Mesenchymal stem cell (in vitro differentiated cells and primary cell): ENCODE measurements at regions not wholly inside any gene's neighbourhood (a gene's known extent, or its start where the extent isn't known, plus 50 kb on each side); places are given as distances from the start of the nearest gene placed in this dataset.
A peak's percentile ranks its signal among the peaks of the same experiment; 100 is the strongest.

ENCODE experiments used
- DNase-seq: peaks from one replicate; pipeline ENCODE4 v3.0.0-alpha.2; 2013
- H2AFZ ChIP-seq: one replicate; pipeline ENCODE4 v1.6.1; 2013; ENCODE audit warnings: low read depth, mild to moderate bottlenecking, control low read depth, inconsistent platforms, low read length, moderate library complexity
- H2AK5ac ChIP-seq: 2 replicates; pipeline ENCODE4 v1.6.1; 2013; ENCODE audit warnings: low read length, moderate library complexity, mild to moderate bottlenecking, inconsistent platforms; ENCODE audit not compliant: severe bottlenecking
- H2BK120ac ChIP-seq: one replicate; pipeline ENCODE4 v1.6.1; 2013; ENCODE audit warnings: low read depth, mild to moderate bottlenecking, inconsistent platforms, low read length, moderate library complexity
- H2BK12ac ChIP-seq, 2 experiments: one replicate each; pipeline ENCODE4 v1.6.1; 2013; ENCODE audit warnings: inconsistent platforms in 2 of 2, low read length in 2 of 2, mild to moderate bottlenecking in 2 of 2, moderate library complexity in 2 of 2, control low read depth in 1 of 2
- H2BK15ac ChIP-seq: one replicate; pipeline ENCODE4 v1.6.1; 2013; ENCODE audit warnings: mild to moderate bottlenecking, low read depth, inconsistent platforms; ENCODE audit not compliant: poor library complexity, severe bottlenecking
- H2BK5ac ChIP-seq: 2 replicates; pipeline ENCODE4 v1.6.1; 2013; ENCODE audit warnings: low read depth, mild to moderate bottlenecking, low read length, control low read depth, inconsistent platforms; ENCODE audit not compliant: poor library complexity, severe bottlenecking
- H3K14ac ChIP-seq, 2 experiments: one replicate each; pipeline ENCODE4 v1.6.1; 2013; ENCODE audit warnings: inconsistent platforms in 2 of 2, low read length in 2 of 2, control low read depth in 1 of 2, mild to moderate bottlenecking in 1 of 2, moderate library complexity in 1 of 2
- H3K18ac ChIP-seq, 2 experiments: one replicate each; pipeline ENCODE4 v1.6.1; 2013; ENCODE audit warnings: inconsistent platforms in 2 of 2, low read length in 2 of 2, control low read depth in 1 of 2, low read depth in 1 of 2, mild to moderate bottlenecking in 1 of 2
- H3K23ac ChIP-seq, 2 experiments: one replicate each; pipeline ENCODE4 v1.6.1; 2013; ENCODE audit warnings: inconsistent platforms in 2 of 2, low read length in 2 of 2, mild to moderate bottlenecking in 2 of 2, moderate library complexity in 2 of 2, control low read depth in 1 of 2
- H3K27ac ChIP-seq: 2 replicates; pipeline ENCODE4 v1.5.1; 2013; ENCODE audit warnings: mild to moderate bottlenecking, moderate library complexity, low read length, control low read depth, inconsistent platforms; ENCODE audit not compliant: poor library complexity, severe bottlenecking
- H3K27me3 ChIP-seq, 2 experiments: 2 replicates each; pipeline versions ENCODE4 v1.6.1 to v1.7.0; 2013; ENCODE audit warnings: low read length in 2 of 2, mild to moderate bottlenecking in 2 of 2, moderate library complexity in 2 of 2, control low read depth in 1 of 2, inconsistent platforms in 1 of 2; ENCODE audit not compliant: control insufficient read depth in 1 of 2, insufficient read depth in 1 of 2
- H3K36me3 ChIP-seq, 2 experiments: 2 replicates each; pipeline versions ENCODE4 v1.6.1 to v1.7.0; 2013; ENCODE audit warnings: low read length in 2 of 2, control low read depth in 1 of 2, inconsistent platforms in 1 of 2, low read depth in 1 of 2, mild to moderate bottlenecking in 1 of 2; ENCODE audit not compliant: insufficient read depth in 2 of 2, control insufficient read depth in 1 of 2
- H3K4ac ChIP-seq, 2 experiments: one replicate each; pipeline ENCODE4 v1.6.1; 2013; ENCODE audit warnings: inconsistent platforms in 2 of 2, low read length in 2 of 2, mild to moderate bottlenecking in 2 of 2, moderate library complexity in 2 of 2, control low read depth in 1 of 2, low read depth in 1 of 2
- H3K4me1 ChIP-seq: 2 replicates; pipeline ENCODE4 v1.6.1; 2013; ENCODE audit warnings: low read depth, low read length, control low read depth; ENCODE audit not compliant: control insufficient read depth, insufficient read depth
- H3K4me2 ChIP-seq: 2 replicates; pipeline ENCODE4 v1.6.1; 2013; ENCODE audit warnings: low read length, mild to moderate bottlenecking, inconsistent platforms; ENCODE audit not compliant: poor library complexity, severe bottlenecking
- H3K4me3 ChIP-seq, 2 experiments: 2 replicates each; pipeline versions ENCODE4 v1.5.1 to v1.7.0; 2013; ENCODE audit warnings: low read length in 2 of 2, mild to moderate bottlenecking in 2 of 2, control low read depth in 1 of 2, low read depth in 1 of 2; ENCODE audit not compliant: insufficient read depth in 1 of 2
- H3K79me1 ChIP-seq: replicated peaks from 2 replicates; pipeline ENCODE4 v1.6.1; 2013; ENCODE audit warnings: mild to moderate bottlenecking, control low read depth, low read length, inconsistent platforms; ENCODE audit not compliant: poor library complexity, severe bottlenecking
- H3K9ac ChIP-seq: 2 replicates; pipeline ENCODE4 v1.7.0; 2013; ENCODE audit warnings: mild to moderate bottlenecking, low read length, moderate library complexity
- H3K9me3 ChIP-seq: 2 replicates; pipeline ENCODE4 v1.7.0; 2013; ENCODE audit warnings: mild to moderate bottlenecking, low read length; ENCODE audit not compliant: control insufficient read depth
- H4K8ac ChIP-seq: one replicate; pipeline ENCODE4 v1.6.1; 2013; ENCODE audit warnings: inconsistent platforms, mild to moderate bottlenecking, low read length, moderate library complexity
- H4K91ac ChIP-seq: one replicate; pipeline ENCODE4 v1.6.1; 2013; ENCODE audit warnings: mild to moderate bottlenecking, low read length, inconsistent platforms
- WGBS: methylation state at CpG from one replicate; pipeline ENCODE4 v1.1.7; 2013; ENCODE audit warnings: mixed read lengths; 5-methylcytosine and 5-hydroxymethylcytosine counted together

DNA sequence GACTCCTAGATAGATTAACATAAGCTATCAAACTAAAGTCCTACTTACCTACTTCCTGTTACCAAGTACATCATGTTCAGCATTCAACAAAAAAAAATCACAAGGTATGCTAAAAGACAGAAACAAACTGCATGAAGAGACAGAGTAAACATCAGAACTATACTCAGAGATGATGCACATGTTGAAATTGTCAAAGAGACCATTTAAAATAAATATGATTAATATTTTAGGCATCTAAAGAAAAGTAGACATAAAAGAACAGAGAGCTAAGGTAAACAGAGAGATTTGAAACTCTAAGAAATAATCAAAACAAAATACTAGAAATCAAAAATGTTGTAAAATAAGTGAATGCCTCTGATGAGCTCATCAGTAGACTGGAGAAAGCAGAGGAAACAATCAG lies 224.8 kb upstream of the STAC start:
- Histone ChIP-seq H2AK5ac (no peak overlapping the region), H3K4ac (no peak overlapping the region), H3K4me1 (no peaks in the 10 kb centered on the region), H3K27me3 (no peaks in the 10 kb centered on the region), H3K9me3 (no peaks in the 10 kb centered on the region), H3K23ac (no peak overlapping the region), H3K4me2 (no peak overlapping the region), H3K36me3 (no peaks in the 10 kb centered on the region), H2BK12ac (no peak overlapping the region), H2BK15ac (no peak overlapping the region), H3K27ac (no peak overlapping the region), H2BK5ac (no peak overlapping the region), H4K8ac (no peak overlapping the region), H2BK120ac (no peak overlapping the region), H3K79me1 (no peaks in the 10 kb centered on the region), H3K4me3 (no peak overlapping the region), H3K18ac (no peak overlapping the region), H3K9ac (no peak overlapping the region), H4K91ac (no peak overlapping the region), H2AFZ (no peak overlapping the region), H3K14ac (no peak overlapping the region)
- no peak for DNase-seq

DNA sequence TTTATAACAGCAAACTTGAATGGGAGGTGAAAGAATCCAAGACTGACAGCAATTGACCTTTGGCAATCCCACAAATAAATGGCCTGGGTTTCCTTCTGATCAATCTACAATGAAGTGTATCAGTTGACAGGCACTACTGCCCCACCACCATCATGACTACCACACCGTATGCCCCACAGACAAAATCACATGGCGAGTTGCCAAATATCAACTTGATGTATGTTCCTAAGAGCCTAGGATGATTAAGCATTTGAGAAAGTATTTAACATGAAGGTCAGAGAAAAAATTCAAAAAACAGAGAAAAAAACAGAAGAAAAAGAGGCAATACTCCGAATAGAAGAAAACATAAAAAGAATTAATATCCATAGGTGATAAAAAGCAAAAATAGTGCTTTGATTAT lies 215.9 kb upstream of the STAC start:
- no peak overlapping the region for H2AFZ ChIP-seq
- H3K9ac ChIP-seq = no peak overlapping the region
- no peak overlapping the region for H2BK12ac ChIP-seq
- H3K4me3 ChIP-seq = no peak overlapping the region
- H4K91ac ChIP-seq = no peak overlapping the region
- no CpG with 5 or more reads among the region's 3 CpGs for WGBS
- no peak overlapping the region for H3K18ac ChIP-seq
- H3K27ac ChIP-seq = no peak overlapping the region
- no peaks in the 10 kb centered on the region for H3K9me3 ChIP-seq
- H3K4me1 ChIP-seq = no peaks in the 10 kb centered on the region
- H3K79me1 ChIP-seq = no peaks in the 10 kb centered on the region
- no peak for DNase-seq
- no peaks in the 10 kb centered on the region for H3K36me3 ChIP-seq
- H2BK5ac ChIP-seq = no peak overlapping the region
- H2AK5ac ChIP-seq = no peak overlapping the region
- H4K8ac ChIP-seq = no peak overlapping the region
- no peak overlapping the region for H2BK120ac ChIP-seq
- no peak overlapping the region for H3K4ac ChIP-seq
- no peak overlapping the region for H3K23ac ChIP-seq
- H3K4me2 ChIP-seq = no peak overlapping the region
- no peak overlapping the region for H3K14ac ChIP-seq
- H3K27me3 ChIP-seq = no peaks in the 10 kb centered on the region
- no peak overlapping the region for H2BK15ac ChIP-seq

DNA sequence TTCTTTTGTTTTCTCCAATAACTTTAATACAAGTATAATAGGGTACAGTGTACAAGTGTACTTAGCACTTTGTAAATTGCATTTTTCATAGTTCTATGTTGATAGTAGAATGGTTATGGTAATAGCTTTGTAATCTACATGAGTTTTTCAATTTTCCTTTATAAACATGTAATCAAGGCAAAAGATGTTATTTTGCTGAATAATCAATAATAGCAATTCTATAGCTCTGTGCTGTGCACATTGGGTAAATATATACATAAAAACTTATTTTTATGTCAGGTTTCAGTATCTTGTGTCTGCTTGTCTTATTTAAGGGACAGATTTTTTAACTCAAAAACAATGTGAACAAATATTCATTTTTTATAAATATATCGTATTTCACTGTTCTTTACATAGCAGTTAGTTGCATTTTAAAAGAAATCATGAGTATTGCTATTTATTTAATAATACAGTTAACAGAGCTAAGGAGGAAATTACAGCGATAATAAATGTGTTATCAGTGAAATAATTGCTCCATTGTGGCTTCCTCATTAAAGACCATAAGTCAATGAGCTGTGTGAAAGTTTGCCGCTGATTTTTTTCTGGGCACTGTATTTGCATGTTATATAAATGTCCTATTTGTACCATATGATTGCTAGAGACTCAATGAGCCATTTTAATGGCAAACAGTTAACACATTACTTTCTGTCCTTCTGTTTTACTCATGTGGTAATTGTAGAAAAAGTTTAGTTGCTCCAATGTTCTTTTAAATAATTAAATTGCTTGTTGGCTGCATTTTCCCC lies 214.6 kb upstream of the STAC start:
- peak overlapping the region in 1 of 2 experiments; percentile 47 for H3K4me3 ChIP-seq
- no peak overlapping the region for H2BK5ac ChIP-seq
- no peaks in the 10 kb centered on the region for H3K4me1 ChIP-seq
- H2AK5ac ChIP-seq = no peak overlapping the region
- no peaks in the 10 kb centered on the region for H3K36me3 ChIP-seq
- no peak overlapping the region for H3K14ac ChIP-seq
- H3K4ac ChIP-seq = no peak overlapping the region
- no peak overlapping the region for H2BK120ac ChIP-seq
- H2BK15ac ChIP-seq = no peak overlapping the region
- no peak overlapping the region for H3K4me2 ChIP-seq
- DNase-seq = no peak
- H3K18ac ChIP-seq = no peak overlapping the region
- no peak overlapping the region for H4K8ac ChIP-seq
- H3K23ac ChIP-seq = no peak overlapping the region
- H3K9ac ChIP-seq = peak overlapping the region; percentile 50
- 90% methylated on average over 2 of the region's 3 CpGs for WGBS
- no peak overlapping the region for H2BK12ac ChIP-seq
- no peaks in the 10 kb centered on the region for H3K79me1 ChIP-seq
- no peak overlapping the region for H3K27ac ChIP-seq
- no peak overlapping the region for H4K91ac ChIP-seq
- H3K27me3 ChIP-seq = no peaks in the 10 kb centered on the region
- H3K9me3 ChIP-seq = no peaks in the 10 kb centered on the region
- no peak overlapping the region for H2AFZ ChIP-seq

DNA sequence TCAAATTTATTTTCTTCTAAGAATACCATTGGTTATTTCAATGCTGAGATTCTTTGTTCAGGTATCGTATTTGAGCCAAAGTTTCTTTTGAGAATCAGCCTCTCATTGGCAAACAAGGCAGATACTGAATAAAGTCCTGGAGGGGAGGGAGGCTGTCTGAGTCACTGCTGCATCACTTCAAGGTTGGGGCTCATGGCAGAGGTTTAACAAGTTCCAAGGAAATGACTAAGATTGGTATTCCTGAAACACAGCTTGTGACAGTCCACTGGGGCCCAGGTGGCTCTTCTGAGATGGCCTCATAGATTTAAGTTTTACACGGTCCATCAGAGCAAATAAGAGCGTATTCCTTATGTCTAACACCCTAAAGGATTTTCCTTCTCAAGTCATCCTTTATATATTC lies 213.8 kb upstream of the STAC start:
- no peak overlapping the region for H3K18ac ChIP-seq
- 48% methylated on average over 3 of the region's 3 CpGs for WGBS
- no peak overlapping the region for H3K4ac ChIP-seq
- peak; percentile 8 for DNase-seq
- H3K14ac ChIP-seq = no peak overlapping the region
- peak overlapping the region; percentile 50 for H3K9ac ChIP-seq
- H2BK12ac ChIP-seq = no peak overlapping the region
- peak overlapping the region in 1 of 2 experiments; percentile 47 for H3K4me3 ChIP-seq
- H3K27ac ChIP-seq = no peak overlapping the region
- H3K23ac ChIP-seq = no peak overlapping the region
- H3K27me3 ChIP-seq = no peaks in the 10 kb centered on the region
- no peaks in the 10 kb centered on the region for H3K36me3 ChIP-seq
- H2BK120ac ChIP-seq = no peak overlapping the region
- H3K4me1 ChIP-seq = no peaks in the 10 kb centered on the region
- no peak overlapping the region for H4K8ac ChIP-seq
- no peak overlapping the region for H2BK5ac ChIP-seq
- H2AFZ ChIP-seq = no peak overlapping the region
- no peak overlapping the region for H2AK5ac ChIP-seq
- H3K9me3 ChIP-seq = no peaks in the 10 kb centered on the region
- H2BK15ac ChIP-seq = no peak overlapping the region
- no peak overlapping the region for H3K4me2 ChIP-seq
- no peak overlapping the region for H4K91ac ChIP-seq
- H3K79me1 ChIP-seq = no peaks in the 10 kb centered on the region
